Suprapubic skin (tissue), 4 donors: ENCODE measurements at regions not wholly inside any gene's neighbourhood (a gene's known extent, or its start where the extent isn't known, plus 50 kb on each side); places are given as distances from the start of the nearest gene placed in this dataset.

Experiments
- EP300 ChIP-seq: sonication (generic); formaldehyde crosslinking; IDR thresholded peaks from one replicate; pipeline ENCODE4 v1.6.1; 2017; ENCODE audit warnings: antibody characterized with exemption
- POLR2A ChIP-seq, 2 donors: fragments of 450-650 bp; IDR thresholded peaks; one replicate each; pipeline ENCODE4 v1.6.1; 2017; ENCODE audit warnings: antibody characterized with exemption in 2 of 2, mild to moderate bottlenecking in 2 of 2, moderate library complexity in 2 of 2
- POLR2AphosphoS5 ChIP-seq, 3 donors: sonication (generic); formaldehyde crosslinking; IDR thresholded peaks; one replicate each; pipeline ENCODE4 v1.6.1; 2017; ENCODE audit warnings: antibody characterized with exemption in 3 of 3
- TF ChIP-seq, protein P1 (sequence below), 2 donors: fragments of 200-600 bp in 1 of 2; fragments of 450-650 bp in 1 of 2; sonication (generic) in 1 of 2; IDR thresholded peaks; one replicate each; pipeline ENCODE4 v1.5.1; 2016 to 2019; ENCODE audit warnings: antibody characterized with exemption in 2 of 2, mild to moderate bottlenecking in 1 of 2, moderate library complexity in 1 of 2

DNA sequence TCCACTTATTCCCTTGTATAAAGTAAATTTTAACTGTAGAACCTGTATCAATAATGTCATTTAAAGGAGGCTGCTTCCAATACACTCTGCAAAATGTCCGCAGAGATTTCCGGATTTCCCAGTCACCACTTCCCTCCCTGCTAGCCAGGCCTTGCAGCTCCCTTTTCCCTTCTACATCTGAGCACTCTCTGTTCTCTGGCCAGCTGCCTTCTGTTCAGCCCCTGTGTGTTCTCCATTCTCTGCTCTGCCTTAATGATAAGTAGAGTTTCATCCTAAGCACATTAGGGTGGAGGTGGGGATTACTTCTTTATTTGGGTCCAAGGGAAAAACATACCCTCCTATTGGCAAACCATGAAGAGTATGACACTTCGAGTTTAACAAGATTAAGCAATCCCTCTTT is 719.6 kb upstream of the WWC1 start:
- TF ChIP-seq, protein P1, sequence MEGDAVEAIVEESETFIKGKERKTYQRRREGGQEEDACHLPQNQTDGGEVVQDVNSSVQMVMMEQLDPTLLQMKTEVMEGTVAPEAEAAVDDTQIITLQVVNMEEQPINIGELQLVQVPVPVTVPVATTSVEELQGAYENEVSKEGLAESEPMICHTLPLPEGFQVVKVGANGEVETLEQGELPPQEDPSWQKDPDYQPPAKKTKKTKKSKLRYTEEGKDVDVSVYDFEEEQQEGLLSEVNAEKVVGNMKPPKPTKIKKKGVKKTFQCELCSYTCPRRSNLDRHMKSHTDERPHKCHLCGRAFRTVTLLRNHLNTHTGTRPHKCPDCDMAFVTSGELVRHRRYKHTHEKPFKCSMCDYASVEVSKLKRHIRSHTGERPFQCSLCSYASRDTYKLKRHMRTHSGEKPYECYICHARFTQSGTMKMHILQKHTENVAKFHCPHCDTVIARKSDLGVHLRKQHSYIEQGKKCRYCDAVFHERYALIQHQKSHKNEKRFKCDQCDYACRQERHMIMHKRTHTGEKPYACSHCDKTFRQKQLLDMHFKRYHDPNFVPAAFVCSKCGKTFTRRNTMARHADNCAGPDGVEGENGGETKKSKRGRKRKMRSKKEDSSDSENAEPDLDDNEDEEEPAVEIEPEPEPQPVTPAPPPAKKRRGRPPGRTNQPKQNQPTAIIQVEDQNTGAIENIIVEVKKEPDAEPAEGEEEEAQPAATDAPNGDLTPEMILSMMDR (IDR thresholded peaks at IDR 0.05) = no peak
- no peak for TF ChIP-seq POLR2AphosphoS5 (IDR thresholded peaks at IDR 0.05)
- no peak for TF ChIP-seq EP300
- TF ChIP-seq POLR2A (IDR thresholded peaks at IDR 0.05) = no peak
